HFF-Myc (cell line): ENCODE measurements at regions not wholly inside any gene's neighbourhood (a gene's known extent, or its start where the extent isn't known, plus 50 kb on each side); places are given as distances from the start of the nearest gene placed in this dataset.
"Not testable (repeated sequence)": the region's sequence is repeated elsewhere in the genome, so short reads cannot be mapped to it uniquely, and the experiment has no call there.

Source experiments
- DNase-seq: peaks from one replicate; pipeline ENCODE4 v3.0.0-alpha.2; 2011; ENCODE audit warnings: low read depth; ENCODE audit errors: extremely low read depth
- H3K4me3 ChIP-seq: replicated peaks from 2 replicates; pipeline ENCODE4 v1.5.1; 2011; ENCODE audit warnings: low read depth, mild to moderate bottlenecking, control low read depth, low read length
- CTCF ChIP-seq: IDR thresholded peaks from 2 replicates; pipeline ENCODE4 v1.5.1; 2012; ENCODE audit warnings: mild to moderate bottlenecking, low read depth, low read length, control low read depth; ENCODE audit errors: missing control alignments

DNA sequence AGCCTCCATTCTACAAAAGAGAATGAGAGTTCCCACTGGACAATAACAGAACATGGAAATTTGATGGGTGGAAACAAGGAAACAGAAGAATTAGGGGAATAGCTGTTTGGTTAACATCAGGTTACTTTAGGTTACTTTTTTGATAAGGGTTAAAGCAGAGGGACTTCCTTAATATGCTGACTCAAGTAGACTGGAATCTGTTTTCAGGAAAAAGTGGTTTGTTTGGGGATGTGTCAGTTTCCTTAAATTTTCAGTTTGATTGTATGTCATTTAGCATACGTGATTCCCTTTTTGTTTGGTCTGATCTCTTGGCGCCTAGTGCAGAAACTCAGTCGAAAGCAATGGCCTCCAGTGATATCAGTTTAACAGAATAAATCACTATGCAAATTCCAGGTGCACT, 411.8 kb upstream of the GRM7 start:
- H3K4me3 ChIP-seq, result no peak overlapping the region
- TF ChIP-seq CTCF, result no peak
- DNase-seq, result no peak

GRCh38 chr3:6452974-6453373, 407.9 kb upstream of the GRM7 start:
- no peak overlapping the region for H3K4me3 ChIP-seq
- no peak for TF ChIP-seq CTCF
- no peak for DNase-seq

- no peak for DNase-seq
- H3K4me3 ChIP-seq, result no peak overlapping the region
- TF ChIP-seq CTCF, result no peak
These were observed 405.9 kb upstream of the GRM7 start for GRCh38 chr3:6455031-6455430.

DNA sequence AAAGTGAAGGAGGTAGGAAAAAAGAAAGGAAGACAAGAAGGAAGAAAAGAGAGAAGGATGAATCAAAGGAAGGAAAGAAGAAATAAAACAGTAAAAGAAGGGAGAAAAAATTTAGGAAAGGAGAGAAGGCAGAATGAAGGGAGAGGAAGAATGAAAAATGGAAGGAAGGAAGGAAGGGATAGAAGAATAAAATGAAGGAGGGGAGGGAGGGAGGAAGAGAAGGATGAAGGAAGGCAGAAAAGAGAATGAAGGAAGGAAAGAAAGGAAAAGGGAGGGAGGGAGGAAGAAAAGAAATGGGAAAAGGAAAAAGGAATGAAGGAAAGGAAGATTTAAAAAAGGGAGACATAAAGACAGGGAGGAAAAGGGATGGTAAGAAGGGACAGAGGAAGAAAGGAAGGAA, 393.7 kb upstream of the GRM7 start:
- DNase-seq, result no peak
- no peak for TF ChIP-seq CTCF
- H3K4me3 ChIP-seq, result no peak overlapping the region

DNA sequence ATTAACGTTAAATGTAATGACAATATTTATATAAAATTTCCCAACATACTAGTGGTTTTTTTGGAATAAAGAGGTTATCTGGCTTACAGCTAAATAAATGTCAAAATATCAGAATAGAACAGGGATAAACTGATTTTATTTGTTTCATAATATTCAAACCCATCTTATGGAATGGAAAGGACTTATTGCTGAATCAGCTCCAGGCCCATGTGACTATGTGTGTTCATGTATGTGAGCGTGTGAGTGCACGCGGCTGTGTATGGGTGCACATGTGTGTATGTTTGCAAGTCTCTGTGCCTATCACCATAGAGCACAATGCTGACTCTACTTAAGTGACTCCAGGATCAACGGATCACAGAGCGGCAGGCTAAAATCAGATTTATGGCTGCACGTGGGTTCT, 392.3 kb upstream of the GRM7 start:
- no peak for TF ChIP-seq CTCF
- no peak overlapping the region for H3K4me3 ChIP-seq
- DNase-seq, result no peak

- no peak for TF ChIP-seq CTCF
- DNase-seq, result no peak
- H3K4me3 ChIP-seq, result no peak overlapping the region
These were observed 389.2 kb upstream of the GRM7 start for GRCh38 chr3:6471744-6472143.

- not testable (repeated sequence) for DNase-seq, H3K4me3 ChIP-seq
These were observed 370.2 kb upstream of the GRM7 start for GRCh38 chr3:6490487-6491327.
